Fibroblast of lung (primary cell): ENCODE measurements at regions not wholly inside any gene's neighbourhood (a gene's known extent, or its start where the extent isn't known, plus 50 kb on each side); places are given as distances from the start of the nearest gene placed in this dataset.

Experiments used
- DNase-seq, 2 donors: peaks; one replicate each; pipeline versions ENCODE4 v3.0.0 to v3.0.0-alpha.2; 2010; ENCODE audit warnings: low read depth in 2 of 2
- H2AFZ ChIP-seq: 2 replicates; pipeline ENCODE4 v1.5.1; 2012; ENCODE audit warnings: low read length, control low read depth, inconsistent platforms
- H3K27ac ChIP-seq: 2 replicates; pipeline ENCODE4 v1.5.1; 2011; ENCODE audit warnings: low read length, control low read depth; ENCODE audit not compliant: insufficient read depth
- H3K27me3 ChIP-seq: 2 replicates; pipeline ENCODE4 v1.5.1; 2011; ENCODE audit warnings: mild to moderate bottlenecking, low read length; ENCODE audit not compliant: control insufficient read depth, insufficient read depth
- H3K36me3 ChIP-seq: 2 replicates; pipeline ENCODE4 v1.5.1; 2011; ENCODE audit warnings: low read length; ENCODE audit not compliant: control insufficient read depth, insufficient read depth
- H3K4me1 ChIP-seq: 2 replicates; pipeline ENCODE4 v1.5.1; 2011; ENCODE audit warnings: low read length; ENCODE audit not compliant: control insufficient read depth, insufficient read depth; ENCODE audit errors: extremely low read depth
- H3K4me2 ChIP-seq: 2 replicates; pipeline ENCODE4 v1.5.1; 2011; ENCODE audit warnings: low read length, control low read depth; ENCODE audit not compliant: insufficient read depth; ENCODE audit errors: extremely low read depth
- H3K4me3 ChIP-seq, 4 experiments: fragments of 200-600 bp in 1 of 4; sonication (generic) in 1 of 4; replicated peaks in 1 of 4; 2 replicates each; pipeline ENCODE4 v1.5.1; 2011 to 2016; ENCODE audit warnings: low read length in 4 of 4, low read depth in 3 of 4, mild to moderate bottlenecking in 3 of 4, control low read depth in 2 of 4, inconsistent platforms in 1 of 4, mixed read lengths in 1 of 4; ENCODE audit not compliant: insufficient read depth in 1 of 4; ENCODE audit errors: control extremely low read depth in 1 of 4
- H3K79me2 ChIP-seq: 2 replicates; pipeline ENCODE4 v1.5.1; 2012; ENCODE audit warnings: mild to moderate bottlenecking, low read length, inconsistent platforms; ENCODE audit not compliant: control insufficient read depth, insufficient read depth
- H3K9ac ChIP-seq: 2 replicates; pipeline ENCODE4 v1.5.1; 2011; ENCODE audit warnings: mild to moderate bottlenecking, low read length, control low read depth; ENCODE audit not compliant: insufficient read depth
- H3K9me3 ChIP-seq: 2 replicates; pipeline ENCODE4 v1.5.1; 2012; ENCODE audit warnings: low read depth, low read length; ENCODE audit not compliant: control insufficient read depth, insufficient read depth
- H4K20me1 ChIP-seq: 2 replicates; pipeline ENCODE4 v1.5.1; 2011; ENCODE audit warnings: low read length; ENCODE audit not compliant: control insufficient read depth, insufficient read depth; ENCODE audit errors: extremely low read depth
- EZH2 ChIP-seq: IDR thresholded peaks from 2 replicates; pipeline ENCODE4 v1.5.1; 2012; ENCODE audit warnings: low read length, control low read depth, mild to moderate bottlenecking; ENCODE audit errors: missing control alignments
- TF ChIP-seq, protein P1 (sequence below), 2 donors: IDR thresholded peaks in 1 of 2; conservative IDR thresholded peaks in 1 of 2; 1 replicate in 1 of 2; 2 replicates in 1 of 2; pipeline ENCODE4 v1.5.1; 2011 to 2012; ENCODE audit warnings: low read length in 2 of 2, control low read depth in 1 of 2, inconsistent platforms in 1 of 2, low read depth in 1 of 2, mild to moderate bottlenecking in 1 of 2

DNA sequence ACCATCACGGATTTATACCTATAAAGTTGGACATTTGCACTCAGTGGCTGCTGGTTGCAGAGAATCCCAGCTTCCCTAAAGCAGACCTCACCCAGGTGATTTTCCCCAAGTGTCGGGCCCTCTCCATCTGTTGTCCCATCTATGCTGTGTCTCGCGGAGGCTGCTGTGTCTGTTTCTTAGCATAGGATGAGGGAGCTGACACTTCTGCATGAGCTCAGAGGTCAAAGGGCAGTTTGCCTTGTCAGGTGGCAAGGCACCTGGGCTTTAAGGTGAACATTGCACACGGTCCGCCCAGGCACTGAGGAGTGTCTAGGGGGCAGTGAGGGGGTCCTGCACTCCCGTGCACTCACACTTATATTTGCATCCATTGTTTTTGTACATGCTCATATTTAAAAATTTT lies 151.6 kb downstream of the ZIC5 start:
- H3K9me3 ChIP-seq = no peaks in the 10 kb centered on the region
- H2AFZ ChIP-seq = no peak overlapping the region
- H3K9ac ChIP-seq = no peak overlapping the region
- H3K4me3 ChIP-seq = no peak overlapping the region
- DNase-seq = no peak
- no peaks in the 10 kb centered on the region for H3K36me3 ChIP-seq
- H3K27ac ChIP-seq = no peak overlapping the region
- H4K20me1 ChIP-seq = no peaks in the 10 kb centered on the region
- H3K4me2 ChIP-seq = no peak overlapping the region
- no peaks in the 10 kb centered on the region for H3K4me1 ChIP-seq
- TF ChIP-seq, protein P1, sequence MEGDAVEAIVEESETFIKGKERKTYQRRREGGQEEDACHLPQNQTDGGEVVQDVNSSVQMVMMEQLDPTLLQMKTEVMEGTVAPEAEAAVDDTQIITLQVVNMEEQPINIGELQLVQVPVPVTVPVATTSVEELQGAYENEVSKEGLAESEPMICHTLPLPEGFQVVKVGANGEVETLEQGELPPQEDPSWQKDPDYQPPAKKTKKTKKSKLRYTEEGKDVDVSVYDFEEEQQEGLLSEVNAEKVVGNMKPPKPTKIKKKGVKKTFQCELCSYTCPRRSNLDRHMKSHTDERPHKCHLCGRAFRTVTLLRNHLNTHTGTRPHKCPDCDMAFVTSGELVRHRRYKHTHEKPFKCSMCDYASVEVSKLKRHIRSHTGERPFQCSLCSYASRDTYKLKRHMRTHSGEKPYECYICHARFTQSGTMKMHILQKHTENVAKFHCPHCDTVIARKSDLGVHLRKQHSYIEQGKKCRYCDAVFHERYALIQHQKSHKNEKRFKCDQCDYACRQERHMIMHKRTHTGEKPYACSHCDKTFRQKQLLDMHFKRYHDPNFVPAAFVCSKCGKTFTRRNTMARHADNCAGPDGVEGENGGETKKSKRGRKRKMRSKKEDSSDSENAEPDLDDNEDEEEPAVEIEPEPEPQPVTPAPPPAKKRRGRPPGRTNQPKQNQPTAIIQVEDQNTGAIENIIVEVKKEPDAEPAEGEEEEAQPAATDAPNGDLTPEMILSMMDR (conservative IDR thresholded peaks at IDR 0.05 in 1 of 2, IDR thresholded peaks at IDR 0.05 in 1 of 2; ENCODE audit: low read depth in 1 of 2, low read length in 2 of 2) = no peak
- no peak for TF ChIP-seq EZH2
- no peaks in the 10 kb centered on the region for H3K27me3 ChIP-seq
- no peaks in the 10 kb centered on the region for H3K79me2 ChIP-seq

DNA sequence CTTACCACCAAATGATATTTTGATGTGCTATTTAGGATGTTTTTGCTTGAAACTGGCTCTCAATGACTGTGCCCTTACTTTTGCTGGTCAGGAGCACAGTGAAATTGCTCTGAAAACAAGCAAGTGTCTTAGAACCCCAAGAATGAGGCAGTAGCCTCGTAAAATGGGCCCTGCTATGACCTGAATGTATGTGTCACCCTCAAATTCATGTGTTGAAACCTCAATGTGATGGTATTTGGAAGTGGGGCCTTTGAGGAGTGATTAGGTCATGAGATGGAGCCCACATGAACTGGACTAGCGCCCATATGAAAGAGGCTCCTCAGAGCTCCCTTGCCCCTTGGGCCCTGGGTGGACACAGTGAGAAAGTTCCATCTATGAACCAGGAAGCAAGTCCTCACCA lies 155.2 kb downstream of the ZIC5 start:
- Histone ChIP-seq H3K27me3 (no peaks in the 10 kb centered on the region), H3K79me2 (no peaks in the 10 kb centered on the region), H3K4me1 (no peaks in the 10 kb centered on the region), H3K9me3 (no peaks in the 10 kb centered on the region), H3K4me2 (no peak overlapping the region), H3K27ac (no peak overlapping the region), H3K36me3 (no peaks in the 10 kb centered on the region), H3K9ac (no peak overlapping the region), H3K4me3 (no peak overlapping the region), H4K20me1 (no peaks in the 10 kb centered on the region), H2AFZ (no peak overlapping the region)
- no peak for DNase-seq
- TF ChIP-seq, protein P1 (conservative IDR thresholded peaks at IDR 0.05 in 1 of 2, IDR thresholded peaks at IDR 0.05 in 1 of 2; ENCODE audit: low read depth in 1 of 2, low read length in 2 of 2) = no peak
- TF ChIP-seq EZH2 = no peak

DNA sequence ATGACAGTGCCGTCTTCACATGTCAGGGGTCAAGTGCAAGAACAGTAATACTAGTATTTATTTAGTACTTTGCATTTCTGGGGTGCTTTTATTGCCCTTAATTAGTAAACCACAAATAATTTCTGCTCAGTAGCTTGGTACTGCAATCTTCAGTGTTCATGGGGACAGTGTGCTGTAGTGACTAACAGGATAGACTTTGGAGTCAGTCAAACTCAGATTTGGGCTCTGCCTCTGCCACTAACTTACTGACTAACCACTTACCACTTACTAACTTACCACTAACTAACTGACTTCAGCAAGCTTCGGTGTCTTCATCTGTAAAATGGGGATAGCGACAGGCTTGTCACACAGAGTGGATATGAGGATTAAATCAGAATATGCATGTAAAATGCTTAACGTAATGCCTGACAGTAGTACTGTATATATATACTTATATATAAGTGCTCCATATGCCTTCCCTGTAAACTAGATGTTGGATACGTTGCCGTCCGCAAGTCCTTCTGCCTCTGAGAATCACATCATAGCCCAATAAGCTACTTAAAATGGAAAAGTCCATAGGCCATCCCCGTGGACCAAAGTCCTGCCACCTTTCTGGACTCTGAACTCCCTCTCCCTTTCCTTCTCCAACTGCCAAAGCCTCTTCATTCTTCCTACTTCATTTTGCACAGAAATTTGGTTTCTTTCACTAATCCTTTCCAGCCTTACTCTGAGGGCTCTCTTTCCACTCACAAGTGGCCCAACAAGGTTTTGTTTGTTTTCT lies 158.1 kb downstream of the ZIC5 start:
- no peaks in the 10 kb centered on the region for H3K79me2 ChIP-seq
- no peak overlapping the region for H2AFZ ChIP-seq
- TF ChIP-seq, protein P1 (conservative IDR thresholded peaks at IDR 0.05 in 1 of 2, IDR thresholded peaks at IDR 0.05 in 1 of 2; ENCODE audit: low read depth in 1 of 2, low read length in 2 of 2) = no peak
- no peak for TF ChIP-seq EZH2
- H3K36me3 ChIP-seq = no peaks in the 10 kb centered on the region
- H3K4me1 ChIP-seq = no peaks in the 10 kb centered on the region
- no peak overlapping the region for H3K4me2 ChIP-seq
- H3K9ac ChIP-seq = no peak overlapping the region
- DNase-seq = no peak
- no peaks in the 10 kb centered on the region for H3K27me3 ChIP-seq
- H3K9me3 ChIP-seq = no peaks in the 10 kb centered on the region
- no peak overlapping the region for H3K27ac ChIP-seq
- no peak overlapping the region for H3K4me3 ChIP-seq
- no peaks in the 10 kb centered on the region for H4K20me1 ChIP-seq
